GM18907 (cell line): ENCODE measurements at regions not wholly inside any gene's neighbourhood (a gene's known extent, or its start where the extent isn't known, plus 50 kb on each side); places are given as distances from the start of the nearest gene placed in this dataset.
A peak's percentile ranks its signal among the peaks of the same experiment; 100 is the strongest.
"Not testable (repeated sequence)": the region's sequence is repeated elsewhere in the genome, so short reads cannot be mapped to it uniquely, and the experiment has no call there.

Experiments used
- ATAC-seq: cut with Tn5 transposase; IDR thresholded peaks from one replicate; pipeline ENCODE4 v1.9.1; 2021; ENCODE audit warnings: mild to moderate bottlenecking, moderate library complexity; ENCODE audit not compliant: unreplicated experiment

DNA sequence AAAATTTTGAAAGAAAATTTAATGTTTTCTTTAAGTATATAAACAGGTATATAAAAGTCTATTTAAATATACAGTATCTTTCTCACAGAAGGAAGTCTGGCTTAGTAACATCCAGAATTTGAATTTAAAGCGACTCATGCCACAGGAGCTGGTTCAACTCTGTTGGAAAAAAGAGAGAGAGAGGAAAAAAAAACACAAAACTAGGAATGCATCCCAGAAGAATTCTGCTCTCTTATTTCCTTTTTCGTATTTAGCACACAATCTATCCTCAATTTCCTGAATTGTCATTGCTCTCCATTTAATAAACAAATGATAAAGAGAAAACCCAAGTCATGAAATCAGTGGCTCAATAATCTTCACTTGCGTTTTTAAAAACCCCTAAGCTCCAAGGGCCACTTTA, 107.5 kb upstream of the SCAF8 start:
- no peak for ATAC-seq

- ATAC-seq = no peak
Measured at GRCh38 chr6:154629127-154629526, 104.1 kb upstream of the SCAF8 start.

DNA sequence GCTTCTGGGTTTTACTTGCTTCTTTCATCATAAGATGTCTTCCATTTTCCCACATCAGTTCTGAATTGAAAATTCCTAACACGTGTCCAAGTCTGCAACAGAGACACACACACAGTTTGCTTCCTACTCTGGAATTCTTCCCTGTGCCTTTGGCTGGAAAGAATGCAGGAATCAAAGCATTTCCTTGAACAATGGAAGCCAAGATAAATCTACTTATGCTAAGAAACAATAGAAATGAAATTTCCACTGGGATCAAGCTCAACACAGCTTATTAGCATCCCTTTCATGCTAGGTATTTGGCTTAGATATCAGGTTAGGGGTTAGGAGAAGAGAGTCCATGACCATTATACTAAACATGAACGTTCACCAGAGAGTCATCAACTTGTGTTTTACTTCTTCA, 101.1 kb upstream of the SCAF8 start:
- no peak for ATAC-seq

- no peak for ATAC-seq
Measured at GRCh38 chr6:154637392-154637791, 95.8 kb upstream of the SCAF8 start.

GRCh38 chr6:154638369-154638768, 94.8 kb upstream of the SCAF8 start:
- ATAC-seq = no peak

DNA sequence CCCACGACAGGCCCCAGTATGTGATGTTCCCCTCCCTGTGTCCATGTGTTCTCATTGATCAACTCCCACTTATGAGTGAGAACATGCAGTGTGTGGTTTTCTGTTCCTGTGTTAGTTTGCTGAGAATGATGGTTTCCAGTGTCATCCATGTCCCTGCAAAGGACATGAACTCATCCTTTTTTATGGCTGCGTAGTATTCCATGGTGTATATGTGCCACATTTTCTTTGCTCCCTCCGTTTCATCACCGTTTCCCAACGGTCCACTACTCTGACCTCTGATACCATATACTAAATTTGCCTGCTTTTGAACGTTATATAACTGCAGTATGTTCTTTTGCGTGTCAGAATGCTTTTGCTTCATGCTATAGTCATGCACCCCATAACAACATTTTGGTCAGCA, 94.0 kb upstream of the SCAF8 start:
- ATAC-seq = not testable (repeated sequence)

GRCh38 chr6:154648188-154648887, 84.9 kb upstream of the SCAF8 start:
- ATAC-seq = no peak

DNA sequence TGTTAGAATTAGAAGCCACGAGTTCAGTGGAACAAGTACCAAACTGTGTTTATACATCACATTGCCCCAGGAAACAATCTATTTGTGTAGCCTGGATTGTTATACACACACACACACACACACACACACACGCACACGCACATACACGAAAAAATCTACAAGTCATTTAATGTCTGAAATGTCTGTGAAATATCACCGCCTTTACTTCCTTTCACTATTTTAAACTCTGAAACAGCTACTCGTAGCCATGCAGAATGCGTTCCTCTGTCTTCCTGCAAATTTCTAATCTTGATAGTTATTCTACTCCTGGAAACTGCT, 84.4 kb upstream of the SCAF8 start:
- ATAC-seq = no peak

GRCh38 chr6:154649721-154650120, 83.5 kb upstream of the SCAF8 start:
- no peak for ATAC-seq

- no peak for ATAC-seq
Measured at GRCh38 chr6:154650351-154650750, 82.9 kb upstream of the SCAF8 start.

DNA sequence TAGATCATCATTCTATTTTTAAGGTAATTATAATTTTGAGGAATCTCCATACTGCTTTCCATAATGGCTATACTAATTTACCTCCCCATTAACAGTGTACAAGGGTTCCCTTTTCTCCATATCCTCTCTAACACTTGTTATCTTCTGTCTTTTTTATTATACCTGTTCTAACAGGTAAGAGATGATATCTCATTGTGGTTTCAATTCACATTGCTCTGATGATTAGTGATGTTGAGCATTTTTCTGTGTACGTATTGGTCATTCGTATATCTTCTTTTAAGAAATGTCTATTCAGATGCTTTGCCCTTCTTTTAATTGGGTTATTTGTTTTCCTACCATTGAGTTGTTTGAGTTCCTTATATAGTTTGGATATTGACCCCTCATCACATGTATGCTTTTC, 81.6 kb upstream of the SCAF8 start:
- ATAC-seq = no peak

- ATAC-seq = no peak
Measured at GRCh38 chr6:154653385-154653784, 79.8 kb upstream of the SCAF8 start.

- ATAC-seq = no peak
Measured at GRCh38 chr6:154653853-154654252, 79.4 kb upstream of the SCAF8 start.

GRCh38 chr6:154656660-154657059, 76.6 kb upstream of the SCAF8 start:
- ATAC-seq = no peak

DNA sequence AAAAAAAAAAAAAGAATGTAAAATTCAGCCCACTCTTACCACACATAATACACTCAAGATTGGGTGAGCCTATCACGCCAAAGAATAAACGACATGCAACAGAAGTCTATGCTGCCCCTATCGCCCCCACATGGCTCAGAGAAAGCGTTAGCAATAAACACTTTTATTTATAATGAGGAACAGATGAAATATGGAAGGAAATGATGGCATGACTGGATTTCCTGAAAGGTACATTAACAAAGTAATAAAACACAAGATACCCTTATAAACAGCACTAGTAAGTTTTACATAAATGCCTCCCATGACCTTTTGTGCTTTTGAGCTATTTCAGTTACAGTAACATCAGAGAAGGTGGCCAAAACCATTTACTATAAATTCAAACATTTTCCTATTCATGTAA, 71.4 kb upstream of the SCAF8 start:
- ATAC-seq = no peak

GRCh38 chr6:154664287-154664686, 68.9 kb upstream of the SCAF8 start:
- no peak for ATAC-seq

- no peak for ATAC-seq
Measured at GRCh38 chr6:154668156-154668555, 65.1 kb upstream of the SCAF8 start.

DNA sequence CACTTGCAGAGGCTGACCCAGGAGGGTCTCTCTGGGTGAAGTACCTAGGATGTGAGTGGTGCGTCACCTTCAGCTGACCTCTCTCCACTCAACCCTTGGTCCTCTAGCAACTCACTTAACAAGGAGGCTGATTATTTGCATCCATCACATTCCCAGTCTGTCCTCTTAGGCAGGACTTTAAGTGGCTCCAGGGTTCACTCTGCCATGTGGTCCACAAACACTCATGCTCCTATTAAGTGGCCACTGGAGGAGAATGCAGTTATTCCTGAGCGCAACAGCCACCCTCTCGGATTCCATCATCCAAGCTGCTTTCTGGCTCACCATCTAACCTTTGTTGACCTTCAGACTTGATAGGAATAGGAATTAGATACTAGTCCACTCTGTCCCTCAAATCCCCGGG, 61.1 kb upstream of the SCAF8 start:
- no peak for ATAC-seq

DNA sequence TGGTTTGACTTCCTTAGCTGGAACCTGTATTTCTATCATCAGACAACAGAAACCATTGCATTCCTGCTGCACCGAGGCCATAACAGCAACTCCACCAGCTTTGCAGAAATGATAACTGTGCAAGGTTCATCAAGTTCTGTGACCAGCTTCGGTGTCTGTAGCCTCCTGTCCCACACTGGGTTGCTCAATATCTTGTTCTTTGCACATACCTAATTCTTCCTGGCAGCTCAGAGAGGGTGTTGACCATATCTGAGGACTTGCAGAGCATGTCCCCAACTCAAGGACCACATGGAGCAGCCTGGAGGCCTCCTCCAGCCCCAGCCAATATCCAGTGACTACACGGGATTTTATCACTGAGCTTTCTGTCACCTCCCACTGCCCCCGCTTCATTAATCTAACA, 59.3 kb upstream of the SCAF8 start:
- ATAC-seq = no peak

DNA sequence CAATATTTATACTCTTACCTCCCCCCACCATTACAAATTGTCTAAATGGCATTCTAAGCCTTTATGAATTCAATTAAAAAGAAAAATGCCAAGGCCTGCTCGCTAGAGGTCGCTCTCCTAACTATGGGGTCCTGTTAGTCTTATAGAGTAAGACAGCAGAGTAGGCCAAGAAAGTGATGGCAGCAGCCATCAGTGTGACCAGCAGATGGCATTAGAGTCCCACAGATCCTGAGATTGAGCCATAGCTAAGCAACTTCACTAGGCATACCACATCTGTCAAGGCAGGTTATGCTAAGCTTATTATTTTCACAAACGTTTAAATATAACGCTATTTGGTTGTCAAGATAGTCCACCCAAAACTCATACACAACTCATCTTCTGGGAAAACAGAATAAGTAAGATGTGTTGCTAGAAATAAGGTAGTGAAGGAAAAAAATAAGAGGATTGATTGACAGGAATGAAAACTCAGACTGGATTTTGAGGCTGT, 57.6 kb upstream of the SCAF8 start:
- peak; percentile 98 for ATAC-seq

DNA sequence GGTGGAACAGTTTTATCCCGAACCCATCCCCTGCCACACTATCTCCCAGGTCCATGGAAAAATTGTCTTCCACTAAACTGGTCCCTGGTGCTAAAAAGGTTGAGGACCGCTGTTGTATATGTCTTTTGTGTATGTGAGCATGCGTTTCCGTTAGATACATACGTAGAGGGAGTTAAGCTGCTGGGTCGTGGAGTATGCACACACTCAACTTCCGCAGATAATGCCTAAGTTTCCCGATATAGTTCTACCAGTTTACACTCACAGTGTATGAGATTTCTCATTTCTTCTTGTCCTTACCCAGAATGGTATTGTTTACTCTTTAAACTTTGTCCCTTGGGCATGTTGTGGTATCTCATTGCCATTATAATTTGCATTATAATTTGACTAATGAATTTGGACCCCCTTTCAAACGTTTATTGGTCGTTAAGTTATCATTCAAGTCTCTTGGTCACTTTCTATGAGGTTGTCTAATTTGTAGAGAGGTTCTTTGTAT, 50.5 kb upstream of the SCAF8 start:
- ATAC-seq = no peak
